Thymus (tissue), 11 donors: ENCODE measurements at regions not wholly inside any gene's neighbourhood (a gene's known extent, or its start where the extent isn't known, plus 50 kb on each side); places are given as distances from the start of the nearest gene placed in this dataset.

Source experiments
- DNase-seq, 9 donors: peaks; one replicate each; pipeline ENCODE4 v3.0.0-alpha.2; 2013; ENCODE audit warnings: low spot score in 9 of 9, low read depth in 6 of 9, missing footprints in 1 of 9
- H3K27ac ChIP-seq, 2 donors: one replicate each; pipeline ENCODE4 v1.5.1; 2013; ENCODE audit warnings: control low read depth in 1 of 2, low read depth in 1 of 2, low read length in 1 of 2, mild to moderate bottlenecking in 1 of 2, moderate library complexity in 1 of 2
- H3K27me3 ChIP-seq, 2 donors: one replicate each; pipeline ENCODE4 v1.5.1; 2013; ENCODE audit warnings: low read length in 1 of 2; ENCODE audit not compliant: control insufficient read depth in 2 of 2, insufficient read depth in 1 of 2
- H3K36me3 ChIP-seq, 2 donors: one replicate each; pipeline ENCODE4 v1.5.1; 2013; ENCODE audit warnings: low read length in 1 of 2, mild to moderate bottlenecking in 1 of 2, moderate library complexity in 1 of 2; ENCODE audit not compliant: control insufficient read depth in 2 of 2, insufficient read depth in 2 of 2
- H3K4me1 ChIP-seq, 2 donors: one replicate each; pipeline ENCODE4 v1.5.1; 2013; ENCODE audit warnings: low read length in 2 of 2; ENCODE audit not compliant: control insufficient read depth in 2 of 2, insufficient read depth in 2 of 2
- H3K4me3 ChIP-seq, 2 donors: one replicate each; pipeline ENCODE4 v1.5.1; 2013; ENCODE audit warnings: low read length in 2 of 2, control low read depth in 1 of 2, mild to moderate bottlenecking in 1 of 2
- H3K9me3 ChIP-seq, 2 donors: one replicate each; pipeline ENCODE4 v1.5.1; 2013; ENCODE audit warnings: low read length in 1 of 2, mild to moderate bottlenecking in 1 of 2; ENCODE audit not compliant: control insufficient read depth in 2 of 2, insufficient read depth in 1 of 2
- WGBS: extraction: QIAGEN DNeasy Blood & Tissue Kit; methylation state at CpG from one replicate; pipeline ENCODE4 v1.1.7; 2013; 5-methylcytosine and 5-hydroxymethylcytosine counted together
- donor health status: healthy.

GRCh38 chr6:1020133-1020532 lies 291.8 kb upstream of the FOXQ1 start:
- no peak overlapping the region for H3K27ac ChIP-seq
- WGBS: 97% methylated on average over 6 of the region's 6 CpGs
- no peak overlapping the region for H3K4me3 ChIP-seq
- H3K27me3 ChIP-seq: no peaks in the 10 kb centered on the region
- H3K36me3 ChIP-seq: no peaks in the 10 kb centered on the region
- peaks cover 0 to 3% of the 10 kb centered on the region in 2 donors for H3K9me3 ChIP-seq
- H3K4me1 ChIP-seq: no peaks in the 10 kb centered on the region
- DNase-seq: no peak

GRCh38 chr6:1018041-1018440 lies 293.9 kb upstream of the FOXQ1 start:
- Histone ChIP-seq H3K9me3 (peaks cover 0 to 6% of the 10 kb centered on the region in 2 donors), H3K36me3 (no peaks in the 10 kb centered on the region), H3K4me1 (no peaks in the 10 kb centered on the region), H3K27me3 (no peaks in the 10 kb centered on the region), H3K4me3 (no peak overlapping the region), H3K27ac (no peak overlapping the region)
- WGBS: 85% methylated on average over 3 of the region's 3 CpGs
- DNase-seq: no peak

GRCh38 chr6:1016329-1017302 lies 295.3 kb upstream of the FOXQ1 start:
- Histone ChIP-seq H3K4me1 (no peaks in the 10 kb centered on the region), H3K36me3 (no peaks in the 10 kb centered on the region), H3K4me3 (no peak overlapping the region), H3K9me3 (peaks cover 0 to 3% of the 10 kb centered on the region in 2 donors), H3K27ac (no peak overlapping the region), H3K27me3 (no peaks in the 10 kb centered on the region)
- 72% methylated on average over 18 of the region's 18 CpGs for WGBS
- DNase-seq: no peak

GRCh38 chr6:1015825-1016224 lies 296.1 kb upstream of the FOXQ1 start:
- no peak for DNase-seq
- H3K27me3 ChIP-seq: no peaks in the 10 kb centered on the region
- no peak overlapping the region for H3K4me3 ChIP-seq
- no peaks in the 10 kb centered on the region for H3K4me1 ChIP-seq
- no peak overlapping the region for H3K27ac ChIP-seq
- H3K9me3 ChIP-seq: peaks cover 0 to 3% of the 10 kb centered on the region in 2 donors
- no peaks in the 10 kb centered on the region for H3K36me3 ChIP-seq

- Histone ChIP-seq H3K4me1 (no peaks in the 10 kb centered on the region), H3K9me3 (peaks cover 0 to 3% of the 10 kb centered on the region in 2 donors), H3K36me3 (no peaks in the 10 kb centered on the region), H3K4me3 (no peak overlapping the region), H3K27me3 (no peaks in the 10 kb centered on the region), H3K27ac (peak overlapping the region in 1 of 2 donors; percentile 17)
- WGBS: 45% methylated on average over 2 of the region's 2 CpGs
- no peak for DNase-seq
Observed at GRCh38 chr6:1014431-1014807, 297.5 kb upstream of the FOXQ1 start.

GRCh38 chr6:1013656-1014430 lies 298.1 kb upstream of the FOXQ1 start:
- 92% methylated on average over 7 of the region's 7 CpGs for WGBS
- Histone ChIP-seq H3K9me3 (peaks cover 0 to 3% of the 10 kb centered on the region in 2 donors), H3K4me3 (no peak overlapping the region), H3K4me1 (no peaks in the 10 kb centered on the region), H3K27me3 (no peaks in the 10 kb centered on the region), H3K36me3 (no peaks in the 10 kb centered on the region), H3K27ac (peak overlapping the region in 1 of 2 donors; percentile 17)
- no peak for DNase-seq

GRCh38 chr6:1009103-1009502 lies 302.8 kb upstream of the FOXQ1 start:
- Histone ChIP-seq H3K27me3 (no peaks in the 10 kb centered on the region), H3K4me3 (no peak overlapping the region), H3K36me3 (no peaks in the 10 kb centered on the region), H3K9me3 (no peaks in the 10 kb centered on the region), H3K27ac (no peak overlapping the region), H3K4me1 (no peaks in the 10 kb centered on the region)
- 98% methylated on average over 1 of the region's 1 CpG for WGBS
- DNase-seq: no peak

- H3K4me3 ChIP-seq: no peak overlapping the region
- no peaks in the 10 kb centered on the region for H3K36me3 ChIP-seq
- H3K27me3 ChIP-seq: no peaks in the 10 kb centered on the region
- 87% methylated on average over 4 of the region's 4 CpGs for WGBS
- peaks cover 0 to 1% of the 10 kb centered on the region in 2 donors for H3K9me3 ChIP-seq
- no peaks in the 10 kb centered on the region for H3K4me1 ChIP-seq
- no peak for DNase-seq
- H3K27ac ChIP-seq: no peak overlapping the region
Observed at GRCh38 chr6:1007159-1007558, 304.7 kb upstream of the FOXQ1 start.
